ENCODE measurements at regions not wholly inside any gene's neighbourhood (a gene's known extent, or its start where the extent isn't known, plus 50 kb on each side); places are given as distances from the start of the nearest gene placed in this dataset.

GRCh38 chr3:174441588-174442301 is 417.4 kb upstream of the NAALADL2 start:
- TF ChIP-seq CTCF (IDR thresholded peaks at IDR 0.05; ENCODE audit: low read depth, low read length, missing input control) (no peak), MAX (IDR thresholded peaks at IDR 0.05) (no peak), YY1 (IDR thresholded peaks at IDR 0.05) (no peak), HNF4A (conservative IDR thresholded peaks at IDR 0.05) (no peak), SP1 (IDR thresholded peaks at IDR 0.05) (no peak), FOXA1 (IDR thresholded peaks at IDR 0.05) (no peak), ZBTB33 (IDR thresholded peaks at IDR 0.05) (no peak)
